ENCODE measurements at regions not wholly inside any gene's neighbourhood (a gene's known extent, or its start where the extent isn't known, plus 50 kb on each side); places are given as distances from the start of the nearest gene placed in this dataset.

DNA sequence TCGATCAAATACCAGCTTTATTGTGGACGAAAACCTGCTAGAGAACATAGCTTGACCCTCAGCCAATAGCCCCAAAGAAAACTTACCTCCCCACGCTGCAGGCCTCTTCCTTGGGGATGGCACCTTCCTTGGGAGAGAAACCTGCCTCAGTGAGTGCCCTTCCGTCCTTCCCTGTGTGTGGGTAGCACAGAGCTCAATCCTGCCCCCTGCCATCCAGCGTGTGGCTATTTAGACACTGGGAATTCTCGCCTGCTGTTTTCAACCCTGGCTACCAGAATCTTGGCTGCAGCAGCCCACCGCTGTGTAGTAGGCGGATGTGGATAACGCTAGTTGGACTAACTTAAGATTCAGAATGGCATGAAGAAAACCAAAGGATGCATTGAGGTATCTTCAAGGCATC lies 238.2 kb downstream of the TEX36 start:
- H3K36me3 ChIP-seq, result no peaks in the 10 kb centered on the region
- TF ChIP-seq, protein P1, sequence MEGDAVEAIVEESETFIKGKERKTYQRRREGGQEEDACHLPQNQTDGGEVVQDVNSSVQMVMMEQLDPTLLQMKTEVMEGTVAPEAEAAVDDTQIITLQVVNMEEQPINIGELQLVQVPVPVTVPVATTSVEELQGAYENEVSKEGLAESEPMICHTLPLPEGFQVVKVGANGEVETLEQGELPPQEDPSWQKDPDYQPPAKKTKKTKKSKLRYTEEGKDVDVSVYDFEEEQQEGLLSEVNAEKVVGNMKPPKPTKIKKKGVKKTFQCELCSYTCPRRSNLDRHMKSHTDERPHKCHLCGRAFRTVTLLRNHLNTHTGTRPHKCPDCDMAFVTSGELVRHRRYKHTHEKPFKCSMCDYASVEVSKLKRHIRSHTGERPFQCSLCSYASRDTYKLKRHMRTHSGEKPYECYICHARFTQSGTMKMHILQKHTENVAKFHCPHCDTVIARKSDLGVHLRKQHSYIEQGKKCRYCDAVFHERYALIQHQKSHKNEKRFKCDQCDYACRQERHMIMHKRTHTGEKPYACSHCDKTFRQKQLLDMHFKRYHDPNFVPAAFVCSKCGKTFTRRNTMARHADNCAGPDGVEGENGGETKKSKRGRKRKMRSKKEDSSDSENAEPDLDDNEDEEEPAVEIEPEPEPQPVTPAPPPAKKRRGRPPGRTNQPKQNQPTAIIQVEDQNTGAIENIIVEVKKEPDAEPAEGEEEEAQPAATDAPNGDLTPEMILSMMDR (IDR thresholded peaks at IDR 0.05), result no peak
- H3K9me3 ChIP-seq, result no peaks in the 10 kb centered on the region
- H3K4me1 ChIP-seq, result no peaks in the 10 kb centered on the region
- no peak for DNase-seq
- H3K4me3 ChIP-seq, result no peak overlapping the region
- ATAC-seq, result no peak
- intact Hi-C loops (cut with DNase I), result no loop called here
- no peak overlapping the region for H3K27ac ChIP-seq
- H3K27me3 ChIP-seq, result no peaks in the 10 kb centered on the region

DNA sequence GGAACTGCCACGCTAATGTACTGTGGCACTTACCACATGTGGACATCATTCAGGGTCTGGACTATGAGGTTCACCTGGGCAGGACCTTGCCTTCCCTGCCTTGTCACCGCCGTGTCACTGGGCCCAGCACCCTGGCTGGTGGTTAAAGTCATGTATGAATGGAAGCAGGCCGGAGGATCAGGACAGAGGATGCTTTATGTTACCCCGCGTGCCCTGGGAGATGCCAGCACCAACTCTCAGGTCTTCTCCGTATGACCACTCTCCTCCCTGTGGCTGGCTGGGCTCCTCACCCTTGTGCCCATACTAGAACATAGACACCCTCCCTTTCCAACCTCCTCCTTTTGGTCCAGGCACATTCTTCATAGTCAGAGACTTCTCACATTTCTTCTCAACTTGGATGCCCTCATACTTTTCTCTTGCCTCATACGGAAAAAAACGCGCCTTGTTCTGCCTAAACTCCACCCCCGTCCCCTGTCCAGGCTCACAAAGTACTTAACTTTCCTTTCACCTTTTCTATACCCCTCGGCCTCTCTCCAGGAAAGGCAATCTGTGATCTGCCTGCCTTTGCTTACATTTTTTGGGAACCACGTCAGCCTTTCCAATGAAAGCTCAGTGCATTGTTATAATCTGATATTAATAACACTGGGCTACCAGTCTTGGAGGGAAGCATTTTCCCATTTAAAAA lies 240.0 kb downstream of the TEX36 start:
- Histone ChIP-seq H3K27ac (no peak overlapping the region), H3K27me3 (no peaks in the 10 kb centered on the region), H3K9me3 (no peaks in the 10 kb centered on the region), H3K36me3 (no peaks in the 10 kb centered on the region), H3K4me1 (no peaks in the 10 kb centered on the region), H3K4me3 (no peak overlapping the region)
- ATAC-seq, result no peak
- intact Hi-C loops (cut with DNase I), result no loop called here
- TF ChIP-seq, protein P1 (IDR thresholded peaks at IDR 0.05), result no peak
- no peak for DNase-seq

GRCh38 chr10:125441151-125441550 lies 241.8 kb downstream of the TEX36 start:
- no peaks in the 10 kb centered on the region for H3K4me1 ChIP-seq
- TF ChIP-seq, protein P1 (IDR thresholded peaks at IDR 0.05), result no peak
- DNase-seq (no peak), ATAC-seq (no peak)
- H3K4me3 ChIP-seq, result no peak overlapping the region
- H3K27ac ChIP-seq, result no peak overlapping the region
- no peaks in the 10 kb centered on the region for H3K9me3 ChIP-seq
- no peaks in the 10 kb centered on the region for H3K27me3 ChIP-seq
- intact Hi-C loops (cut with DNase I), result no loop called here
- H3K36me3 ChIP-seq, result no peaks in the 10 kb centered on the region

DNA sequence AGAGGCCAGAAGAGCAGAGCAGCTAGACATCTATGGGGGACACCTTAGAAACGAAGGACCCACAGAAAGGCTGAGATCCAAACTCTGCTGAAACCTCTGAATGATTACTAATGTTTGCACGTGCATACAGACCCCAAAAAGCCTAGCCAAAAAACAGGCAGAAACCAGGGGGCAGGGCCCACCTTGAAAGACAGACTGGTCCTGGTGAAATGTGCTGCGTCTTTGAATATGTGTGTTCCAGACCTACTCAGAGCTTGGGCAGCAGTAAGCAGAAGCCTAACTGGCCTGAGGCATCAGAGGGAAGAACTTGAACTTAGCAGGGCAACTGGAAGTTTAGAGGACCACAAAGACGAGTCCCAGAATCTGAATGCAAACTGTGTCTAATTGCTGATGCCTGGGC lies 251.8 kb downstream of the TEX36 start:
- Histone ChIP-seq H3K27me3 (no peaks in the 10 kb centered on the region), H3K36me3 (no peaks in the 10 kb centered on the region), H3K9me3 (no peaks in the 10 kb centered on the region), H3K27ac (no peak overlapping the region), H3K4me1 (no peaks in the 10 kb centered on the region), H3K4me3 (no peak overlapping the region)
- DNase-seq (no peak), ATAC-seq (no peak)
- intact Hi-C loops (cut with DNase I), result no loop called here
- TF ChIP-seq, protein P1 (IDR thresholded peaks at IDR 0.05), result no peak

DNA sequence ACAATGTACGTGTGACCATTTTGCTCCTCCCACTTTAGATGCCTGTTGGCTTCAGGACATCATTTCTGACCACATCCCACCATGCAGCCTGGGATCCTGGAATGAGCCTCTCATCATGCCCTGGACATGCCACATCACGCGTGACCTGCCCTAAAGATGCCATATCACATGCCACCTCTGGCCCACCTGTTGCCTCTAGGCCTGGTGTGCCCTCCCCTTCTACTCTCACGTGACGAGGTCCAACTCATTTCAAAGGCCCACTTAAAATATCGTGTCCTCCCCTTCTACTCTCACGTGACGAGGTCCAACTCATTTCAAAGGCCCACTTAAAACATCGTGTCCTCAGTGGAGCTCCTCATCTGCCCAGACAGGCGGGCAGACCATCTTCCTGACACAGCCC lies 254.9 kb downstream of the TEX36 start:
- Histone ChIP-seq H3K9me3 (no peaks in the 10 kb centered on the region), H3K4me3 (no peak overlapping the region), H3K27ac (no peak overlapping the region), H3K36me3 (no peaks in the 10 kb centered on the region), H3K27me3 (no peaks in the 10 kb centered on the region), H3K4me1 (no peaks in the 10 kb centered on the region)
- intact Hi-C loops (cut with DNase I), result no loop called here
- ATAC-seq (no peak), DNase-seq (no peak)
- TF ChIP-seq, protein P1 (IDR thresholded peaks at IDR 0.05), result no peak

All from upper lobe of right lung (tissue), 1 donor.